D721Med (cell line): ENCODE measurements at regions not wholly inside any gene's neighbourhood (a gene's known extent, or its start where the extent isn't known, plus 50 kb on each side); places are given as distances from the start of the nearest gene placed in this dataset.

Experiments
- DNase-seq: peaks from one replicate; pipeline ENCODE4 v3.0.0; 2011; ENCODE audit warnings: low spot score; ENCODE audit not compliant: insufficient read length
- FAIRE-seq: peaks from 2 replicates; lab custom pipeline; 2011; peaks lifted over from hg19 to GRCh38; lab: Jason Lieb, UNC
- CTCF ChIP-seq: IDR thresholded peaks from 2 replicates; pipeline ENCODE4 v1.5.1; 2012; ENCODE audit warnings: mild to moderate bottlenecking, control low read depth; ENCODE audit not compliant: insufficient read depth; ENCODE audit errors: missing control alignments

- no peak for FAIRE-seq
- TF ChIP-seq CTCF: no peak
- no peak for DNase-seq
These were observed 324.3 kb upstream of the ZFP64 start for GRCh38 chr20:52515877-52516276.

GRCh38 chr20:52500157-52500556 is 308.6 kb upstream of the ZFP64 start:
- DNase-seq (no peak), FAIRE-seq (no peak)
- no peak for TF ChIP-seq CTCF

GRCh38 chr20:52497731-52498130 is 306.2 kb upstream of the ZFP64 start:
- DNase-seq (no peak), FAIRE-seq (no peak)
- no peak for TF ChIP-seq CTCF

- no peak for DNase-seq
- no peak for FAIRE-seq
- TF ChIP-seq CTCF: no peak
These were observed 304.6 kb upstream of the ZFP64 start for GRCh38 chr20:52496191-52496590.

- FAIRE-seq (no peak), DNase-seq (no peak)
- no peak for TF ChIP-seq CTCF
These were observed 302.7 kb upstream of the ZFP64 start for GRCh38 chr20:52494244-52494643.

- FAIRE-seq (no peak), DNase-seq (no peak)
- TF ChIP-seq CTCF: no peak
These were observed 301.7 kb upstream of the ZFP64 start for GRCh38 chr20:52493171-52493721.

GRCh38 chr20:52490711-52491430 is 299.3 kb upstream of the ZFP64 start:
- TF ChIP-seq CTCF: no peak
- no peak for DNase-seq
- no peak for FAIRE-seq
